ENCODE measurements at regions not wholly inside any gene's neighbourhood (a gene's known extent, or its start where the extent isn't known, plus 50 kb on each side); places are given as distances from the start of the nearest gene placed in this dataset.

DNA sequence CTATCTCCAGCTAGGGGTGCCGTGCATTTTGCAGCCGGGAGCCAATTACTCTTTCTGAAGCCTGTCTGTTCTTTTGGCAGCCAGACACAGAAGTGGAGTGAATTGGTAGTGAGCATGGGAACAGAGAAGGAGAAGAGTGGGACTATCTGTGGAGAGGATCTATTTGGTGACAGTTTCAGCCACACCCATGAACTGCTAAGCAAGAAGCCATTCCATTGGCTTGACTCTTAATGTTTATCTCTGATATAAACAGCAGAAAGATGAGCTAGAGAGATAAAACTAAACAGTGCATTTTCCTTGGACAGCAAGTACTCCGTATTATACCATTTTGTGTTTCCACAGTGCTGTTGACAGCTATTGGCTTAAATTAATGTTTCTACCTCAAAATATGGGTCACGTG is 259.6 kb upstream of the THUMPD2 start:
- no peaks in the 10 kb centered on the region for H4K20me1 ChIP-seq (ENCODE audit: insufficient read depth, low read length)
- POLR2A ChIA-PET, result no interaction called here
- FAIRE-seq (no peak), ATAC-seq (no peak), DNase-seq (ENCODE audit: low spot score) (no peak)
- H3K27me3 ChIP-seq (ENCODE audit: control insufficient read depth in 1 of 2, insufficient read depth in 2 of 2, low read length in 2 of 2), result no peaks in the 10 kb centered on the region; a peak in 1 of 5 replicates
- no peak overlapping the region for H3K9ac ChIP-seq (ENCODE audit: insufficient read depth, low read depth, low read length)
- H3K36me3 ChIP-seq (replicated peaks in 1 of 2; ENCODE audit: control insufficient read depth in 1 of 2, insufficient read depth in 2 of 2, low read length in 2 of 2), result no peaks in the 10 kb centered on the region
- H2AFZ ChIP-seq (ENCODE audit: low read length), result no peak overlapping the region
- H3K79me2 ChIP-seq (ENCODE audit: insufficient read depth, low read length), result no peaks in the 10 kb centered on the region
- TF ChIP-seq AGO1 (IDR thresholded peaks at IDR 0.05; ENCODE audit: low read depth, low read length, poor library complexity, severe bottlenecking) (no peak), ZNF180 (CRISPR knock-in tag; IDR thresholded peaks at IDR 0.05; ENCODE audit: borderline replicate concordance, low read depth) (no peak), PTBP1 (IDR thresholded peaks at IDR 0.05; ENCODE audit: low read depth, low read length, poor library complexity, severe bottlenecking) (no peak), KDM2A (CRISPR knock-in tag; IDR thresholded peaks at IDR 0.05; ENCODE audit: borderline replicate concordance, low read depth) (no peak), EP300 (IDR thresholded peaks at IDR 0.05; ENCODE audit: low read depth in 2 of 2, low read length in 2 of 2) (no peak), EP300 (CRISPR knock-in tag; IDR thresholded peaks at IDR 0.05; ENCODE audit: borderline replicate concordance) (no peak), RBM39 (IDR thresholded peaks at IDR 0.05; ENCODE audit: low read depth, low read length, poor library complexity, severe bottlenecking) (no peak), SRY (CRISPR knock-in tag; IDR thresholded peaks at IDR 0.05) (no peak)
- TF ChIP-seq, protein P1, sequence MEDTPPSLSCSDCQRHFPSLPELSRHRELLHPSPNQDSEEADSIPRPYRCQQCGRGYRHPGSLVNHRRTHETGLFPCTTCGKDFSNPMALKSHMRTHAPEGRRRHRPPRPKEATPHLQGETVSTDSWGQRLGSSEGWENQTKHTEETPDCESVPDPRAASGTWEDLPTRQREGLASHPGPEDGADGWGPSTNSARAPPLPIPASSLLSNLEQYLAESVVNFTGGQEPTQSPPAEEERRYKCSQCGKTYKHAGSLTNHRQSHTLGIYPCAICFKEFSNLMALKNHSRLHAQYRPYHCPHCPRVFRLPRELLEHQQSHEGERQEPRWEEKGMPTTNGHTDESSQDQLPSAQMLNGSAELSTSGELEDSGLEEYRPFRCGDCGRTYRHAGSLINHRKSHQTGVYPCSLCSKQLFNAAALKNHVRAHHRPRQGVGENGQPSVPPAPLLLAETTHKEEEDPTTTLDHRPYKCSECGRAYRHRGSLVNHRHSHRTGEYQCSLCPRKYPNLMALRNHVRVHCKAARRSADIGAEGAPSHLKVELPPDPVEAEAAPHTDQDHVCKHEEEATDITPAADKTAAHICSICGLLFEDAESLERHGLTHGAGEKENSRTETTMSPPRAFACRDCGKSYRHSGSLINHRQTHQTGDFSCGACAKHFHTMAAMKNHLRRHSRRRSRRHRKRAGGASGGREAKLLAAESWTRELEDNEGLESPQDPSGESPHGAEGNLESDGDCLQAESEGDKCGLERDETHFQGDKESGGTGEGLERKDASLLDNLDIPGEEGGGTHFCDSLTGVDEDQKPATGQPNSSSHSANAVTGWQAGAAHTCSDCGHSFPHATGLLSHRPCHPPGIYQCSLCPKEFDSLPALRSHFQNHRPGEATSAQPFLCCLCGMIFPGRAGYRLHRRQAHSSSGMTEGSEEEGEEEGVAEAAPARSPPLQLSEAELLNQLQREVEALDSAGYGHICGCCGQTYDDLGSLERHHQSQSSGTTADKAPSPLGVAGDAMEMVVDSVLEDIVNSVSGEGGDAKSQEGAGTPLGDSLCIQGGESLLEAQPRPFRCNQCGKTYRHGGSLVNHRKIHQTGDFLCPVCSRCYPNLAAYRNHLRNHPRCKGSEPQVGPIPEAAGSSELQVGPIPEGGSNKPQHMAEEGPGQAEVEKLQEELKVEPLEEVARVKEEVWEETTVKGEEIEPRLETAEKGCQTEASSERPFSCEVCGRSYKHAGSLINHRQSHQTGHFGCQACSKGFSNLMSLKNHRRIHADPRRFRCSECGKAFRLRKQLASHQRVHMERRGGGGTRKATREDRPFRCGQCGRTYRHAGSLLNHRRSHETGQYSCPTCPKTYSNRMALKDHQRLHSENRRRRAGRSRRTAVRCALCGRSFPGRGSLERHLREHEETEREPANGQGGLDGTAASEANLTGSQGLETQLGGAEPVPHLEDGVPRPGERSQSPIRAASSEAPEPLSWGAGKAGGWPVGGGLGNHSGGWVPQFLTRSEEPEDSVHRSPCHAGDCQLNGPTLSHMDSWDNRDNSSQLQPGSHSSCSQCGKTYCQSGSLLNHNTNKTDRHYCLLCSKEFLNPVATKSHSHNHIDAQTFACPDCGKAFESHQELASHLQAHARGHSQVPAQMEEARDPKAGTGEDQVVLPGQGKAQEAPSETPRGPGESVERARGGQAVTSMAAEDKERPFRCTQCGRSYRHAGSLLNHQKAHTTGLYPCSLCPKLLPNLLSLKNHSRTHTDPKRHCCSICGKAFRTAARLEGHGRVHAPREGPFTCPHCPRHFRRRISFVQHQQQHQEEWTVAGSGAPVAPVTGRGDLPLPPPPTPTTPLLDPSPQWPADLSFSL (CRISPR knock-in tag; IDR thresholded peaks at IDR 0.05), result no peak
- TF ChIP-seq, protein P2, sequence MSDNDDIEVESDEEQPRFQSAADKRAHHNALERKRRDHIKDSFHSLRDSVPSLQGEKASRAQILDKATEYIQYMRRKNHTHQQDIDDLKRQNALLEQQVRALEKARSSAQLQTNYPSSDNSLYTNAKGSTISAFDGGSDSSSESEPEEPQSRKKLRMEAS (IDR thresholded peaks at IDR 0.05), result no peak
- TF ChIP-seq, protein P3, sequence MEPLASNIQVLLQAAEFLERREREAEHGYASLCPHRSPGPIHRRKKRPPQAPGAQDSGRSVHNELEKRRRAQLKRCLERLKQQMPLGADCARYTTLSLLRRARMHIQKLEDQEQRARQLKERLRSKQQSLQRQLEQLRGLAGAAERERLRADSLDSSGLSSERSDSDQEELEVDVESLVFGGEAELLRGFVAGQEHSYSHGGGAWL (CRISPR knock-in tag; IDR thresholded peaks at IDR 0.05), result no peak
- TF ChIP-seq, protein P4, sequence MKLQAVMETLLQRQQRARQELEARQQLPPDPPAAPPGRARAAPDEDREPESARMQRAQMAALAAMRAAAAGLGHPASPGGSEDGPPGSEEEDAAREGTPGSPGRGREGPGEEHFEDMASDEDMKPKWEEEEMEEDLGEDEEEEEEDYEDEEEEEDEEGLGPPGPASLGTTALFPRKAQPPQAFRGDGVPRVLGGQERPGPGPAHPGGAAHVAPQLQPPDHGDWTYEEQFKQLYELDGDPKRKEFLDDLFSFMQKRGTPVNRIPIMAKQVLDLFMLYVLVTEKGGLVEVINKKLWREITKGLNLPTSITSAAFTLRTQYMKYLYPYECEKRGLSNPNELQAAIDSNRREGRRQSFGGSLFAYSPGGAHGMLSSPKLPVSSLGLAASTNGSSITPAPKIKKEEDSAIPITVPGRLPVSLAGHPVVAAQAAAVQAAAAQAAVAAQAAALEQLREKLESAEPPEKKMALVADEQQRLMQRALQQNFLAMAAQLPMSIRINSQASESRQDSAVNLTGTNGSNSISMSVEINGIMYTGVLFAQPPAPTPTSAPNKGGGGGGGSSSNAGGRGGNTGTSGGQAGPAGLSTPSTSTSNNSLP (IDR thresholded peaks at IDR 0.05; ENCODE audit: low read depth, low read length), result no peak
- intact Hi-C loops (cut with micrococcal nuclease; ENCODE audit: unreplicated experiment) (no loop called here), in situ Hi-C loops (cut with HindIII; ENCODE audit: extremely low pct_ligation_motif_present, low pct_unique_long_range_greater_than_20kb) (no loop called here)
- no peaks in the 10 kb centered on the region for H3K4me1 ChIP-seq (ENCODE audit: insufficient read depth, low read length)
- BruUV-seq (replicated peaks), result no TSS peak
- H3K4me2 ChIP-seq (ENCODE audit: low read depth, low read length), result no peak overlapping the region
- 4% methylated on average over 4 of the region's 4 CpGs for WGBS (ENCODE audit: low lambda C conversion rate)
- CTCF ChIA-PET (ENCODE audit: low intra/inter-chr PET ratio, low total read pairs), result no interaction called here
- H3K9me3 ChIP-seq (ENCODE audit: low read length), result peaks cover 13% of the 10 kb centered on the region
- no peak overlapping the region for H3K4me3 ChIP-seq (replicated peaks in 1 of 3; ENCODE audit: insufficient read depth in 1 of 3, low read depth in 2 of 3, low read length in 3 of 3)
- H3K27ac ChIP-seq (ENCODE audit: extremely low read length, insufficient read depth, low read length), result no peak overlapping the region

All from HepG2 (cell line).